ENCODE measurements at regions not wholly inside any gene's neighbourhood (a gene's known extent, or its start where the extent isn't known, plus 50 kb on each side); places are given as distances from the start of the nearest gene placed in this dataset.
A peak's percentile ranks its signal among the peaks of the same experiment; 100 is the strongest.

DNA sequence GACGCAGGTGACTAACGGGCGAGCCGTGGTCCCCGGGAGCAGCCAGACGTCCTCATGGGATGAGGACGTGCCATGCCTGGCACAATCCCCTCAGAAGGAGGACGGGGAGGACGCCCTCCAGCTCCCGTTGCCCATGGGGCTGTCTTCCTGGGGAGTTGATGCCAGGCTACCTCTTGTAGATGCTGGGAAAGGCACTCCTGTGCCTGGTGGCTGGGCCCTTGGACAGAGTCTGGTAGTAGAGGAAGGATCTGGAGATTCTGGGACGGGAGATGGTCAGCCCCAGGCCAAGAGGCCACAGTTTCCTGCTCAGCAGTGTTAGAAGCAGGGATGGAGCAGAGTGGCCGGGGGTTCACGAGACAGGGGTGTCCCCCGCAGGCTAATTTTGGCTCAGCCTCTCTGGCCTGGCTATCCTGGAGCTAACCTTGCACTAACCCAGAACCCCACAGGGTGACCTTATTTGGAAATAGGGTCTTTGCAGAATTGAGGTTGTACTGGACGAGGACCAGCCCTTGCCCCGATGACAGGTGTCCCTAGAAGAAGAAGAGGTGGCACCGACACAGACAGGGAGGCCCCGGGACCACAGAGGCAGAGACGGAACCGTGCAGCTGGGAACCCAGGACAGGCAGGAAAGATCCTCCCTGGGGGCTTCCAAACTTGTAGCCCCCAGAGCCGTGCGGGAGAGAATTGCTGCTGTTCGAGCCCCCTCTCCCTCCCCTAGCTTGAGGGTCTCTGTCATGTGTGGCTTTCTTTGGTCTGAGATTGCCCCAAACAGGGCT is 50.1 kb upstream of the ADRA2C start:
- DNase-seq: no peak

DNA sequence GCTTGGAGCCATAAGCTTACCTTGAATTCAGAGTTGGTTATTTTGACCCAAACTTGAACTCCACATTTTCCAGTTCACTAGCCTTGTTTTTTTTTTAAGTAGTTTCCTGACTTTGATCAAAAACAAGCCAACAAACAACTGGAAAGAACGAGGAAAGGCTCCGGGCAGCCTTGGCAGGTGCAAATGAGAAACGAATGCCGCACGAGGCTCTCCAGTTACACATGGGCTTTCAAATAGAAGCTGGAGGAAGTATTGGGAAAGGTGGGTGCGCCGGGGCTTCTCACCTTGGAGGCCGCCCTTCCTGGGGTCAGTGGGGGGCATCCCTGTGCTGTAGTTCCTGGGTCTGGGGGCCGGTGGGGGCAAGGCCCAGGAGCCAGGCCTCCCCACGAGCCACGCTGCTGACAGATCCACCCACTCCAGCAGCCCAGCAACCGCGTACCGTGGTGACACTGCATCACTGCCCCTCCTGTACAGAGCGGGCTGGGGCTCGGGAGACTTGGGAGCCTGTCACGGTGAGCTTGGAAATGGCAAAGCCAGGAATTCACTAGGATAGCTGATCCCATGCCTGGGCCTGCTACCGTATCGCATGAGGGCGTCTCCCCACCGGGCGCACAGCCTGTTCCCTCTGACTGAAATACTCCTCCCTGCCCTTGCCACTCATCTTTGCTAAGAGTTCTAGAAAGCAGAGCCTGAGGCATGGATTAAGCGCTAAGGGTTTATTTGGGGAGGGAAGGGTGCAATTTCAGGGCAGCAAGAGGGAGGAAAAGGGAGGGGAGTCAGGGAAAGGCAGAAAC is 50.9 kb upstream of the ADRA2C start:
- DNase-seq: no peak

DNA sequence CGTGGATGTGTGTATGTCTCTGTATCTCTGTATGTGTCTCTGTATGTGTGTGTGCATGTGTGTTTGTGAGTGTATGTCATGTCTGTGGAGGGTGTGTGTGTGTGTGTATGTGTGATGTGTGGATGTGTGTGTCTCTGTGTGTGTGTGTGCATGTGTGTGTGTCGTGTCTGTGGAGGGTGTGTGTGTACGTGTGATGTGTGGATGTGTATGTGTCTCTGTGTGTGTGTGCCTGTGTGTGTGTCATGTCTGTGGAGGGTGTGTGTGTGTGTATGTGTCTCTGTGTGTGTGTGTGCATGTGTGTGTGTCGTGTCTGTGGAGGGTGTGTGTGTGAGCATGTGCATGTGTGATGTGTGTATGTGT is 51.6 kb upstream of the ADRA2C start:
- DNase-seq: no peak

DNA sequence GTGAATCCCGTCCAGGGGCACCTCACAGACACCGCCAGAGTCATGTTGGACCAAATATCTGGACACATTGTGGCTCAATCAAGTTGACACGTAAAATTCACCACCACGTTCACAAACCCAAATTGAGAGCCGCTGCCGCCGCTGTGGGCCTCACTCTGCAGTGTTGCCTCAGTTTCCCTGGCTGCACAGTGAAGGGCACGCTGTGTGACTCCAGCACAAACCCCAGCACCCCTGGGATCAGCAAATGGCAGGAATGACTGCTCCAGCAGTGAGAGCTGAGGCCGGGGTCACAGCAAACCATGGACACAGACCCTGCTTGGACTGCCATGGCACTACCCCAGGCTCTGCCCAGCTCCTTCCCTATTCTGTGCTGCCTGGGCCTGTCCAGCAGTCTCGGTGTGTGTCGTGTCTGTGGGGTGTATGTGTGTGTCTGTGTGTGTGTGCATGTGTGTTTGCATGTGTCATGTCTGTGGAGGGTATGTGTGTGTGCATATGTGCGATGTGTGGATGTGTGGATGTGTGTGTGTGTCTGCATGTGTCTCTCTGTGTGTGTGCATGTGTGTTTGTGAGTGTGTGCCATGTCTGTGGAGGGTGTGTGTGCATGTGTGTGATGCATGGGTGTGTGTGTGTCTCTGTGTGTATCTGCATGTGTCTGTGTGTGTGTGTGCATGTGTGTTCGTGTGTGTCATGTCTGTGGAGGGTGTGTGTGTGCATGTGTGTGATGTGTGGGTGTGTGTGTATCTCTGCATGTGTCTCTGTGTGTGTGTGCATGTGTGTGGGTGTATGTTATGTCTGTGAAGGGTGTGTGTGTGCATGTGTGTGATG is 52.2 kb upstream of the ADRA2C start:
- no peak for DNase-seq

DNA sequence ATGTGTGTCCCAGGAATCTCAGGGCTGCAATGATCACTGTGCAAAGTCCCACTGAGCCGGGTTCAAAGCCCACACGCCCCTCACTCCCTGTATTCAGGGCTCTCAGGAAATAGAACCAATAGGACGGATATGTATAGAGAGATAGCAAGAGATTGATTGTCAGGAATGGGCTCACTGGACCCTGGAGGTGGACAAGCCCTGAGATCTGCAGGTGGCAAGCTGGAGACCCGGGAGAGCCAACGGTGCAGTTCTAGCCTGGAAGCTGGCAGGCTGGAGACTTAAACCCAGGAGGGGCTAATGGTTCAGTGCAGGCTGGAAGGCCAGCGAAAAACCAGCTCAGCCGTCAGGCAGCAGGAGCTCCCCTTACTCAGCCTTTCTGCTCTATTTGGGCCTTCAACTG is 52.8 kb upstream of the ADRA2C start:
- DNase-seq: no peak

DNA sequence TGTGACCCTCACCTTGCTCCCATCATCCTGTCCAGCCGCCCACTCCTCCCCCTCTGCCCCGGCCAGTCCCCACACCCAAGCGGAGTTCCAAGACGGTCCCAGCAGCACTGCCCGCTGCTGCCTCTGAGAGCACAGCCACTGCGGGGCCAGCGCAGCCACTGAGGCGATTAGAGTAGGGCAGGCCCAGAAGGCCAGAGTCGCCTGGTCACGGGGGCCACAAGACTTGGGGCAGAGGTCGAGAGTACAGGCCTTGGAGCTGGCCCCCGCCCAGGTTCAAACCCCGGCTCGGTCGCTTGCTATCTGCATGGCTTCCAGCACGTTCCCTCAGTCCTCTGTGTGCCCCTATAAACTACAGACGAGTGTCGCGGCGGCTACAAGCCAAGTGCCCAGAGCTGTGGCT is 53.2 kb upstream of the ADRA2C start:
- DNase-seq: no peak

DNA sequence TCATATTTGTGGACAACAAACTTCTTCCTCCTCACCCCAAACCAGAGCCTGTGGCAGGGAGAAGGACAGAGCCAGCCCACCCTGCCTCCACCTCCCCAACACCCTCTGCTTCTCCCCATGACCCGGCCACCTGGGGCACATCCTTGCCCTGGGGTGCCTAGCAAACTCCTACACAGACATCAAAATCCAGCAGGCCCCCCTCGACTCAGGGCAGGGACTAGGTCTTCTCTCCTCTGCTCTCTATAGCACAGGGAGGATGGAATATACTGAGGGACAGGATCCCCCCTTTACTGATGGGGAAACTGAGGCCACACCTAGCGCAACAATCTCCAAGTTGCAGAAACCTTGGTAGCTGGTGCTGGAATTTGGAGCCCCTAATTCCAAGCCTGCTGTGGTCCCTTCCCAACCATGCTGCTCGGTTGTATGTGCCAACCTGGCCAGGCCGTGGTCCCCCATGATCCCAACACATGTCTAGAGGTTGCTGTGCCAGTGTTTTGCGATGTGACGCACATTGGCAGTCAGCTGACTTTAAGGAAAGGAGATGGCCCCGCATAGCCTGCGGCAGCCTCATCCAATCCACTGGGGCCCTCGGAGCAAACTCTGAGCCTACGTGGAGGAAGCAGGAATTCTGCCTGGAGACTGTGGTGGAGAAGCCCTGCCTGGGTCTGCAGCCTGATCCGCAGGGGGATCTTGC is 53.9 kb upstream of the ADRA2C start:
- no peak for DNase-seq

DNA sequence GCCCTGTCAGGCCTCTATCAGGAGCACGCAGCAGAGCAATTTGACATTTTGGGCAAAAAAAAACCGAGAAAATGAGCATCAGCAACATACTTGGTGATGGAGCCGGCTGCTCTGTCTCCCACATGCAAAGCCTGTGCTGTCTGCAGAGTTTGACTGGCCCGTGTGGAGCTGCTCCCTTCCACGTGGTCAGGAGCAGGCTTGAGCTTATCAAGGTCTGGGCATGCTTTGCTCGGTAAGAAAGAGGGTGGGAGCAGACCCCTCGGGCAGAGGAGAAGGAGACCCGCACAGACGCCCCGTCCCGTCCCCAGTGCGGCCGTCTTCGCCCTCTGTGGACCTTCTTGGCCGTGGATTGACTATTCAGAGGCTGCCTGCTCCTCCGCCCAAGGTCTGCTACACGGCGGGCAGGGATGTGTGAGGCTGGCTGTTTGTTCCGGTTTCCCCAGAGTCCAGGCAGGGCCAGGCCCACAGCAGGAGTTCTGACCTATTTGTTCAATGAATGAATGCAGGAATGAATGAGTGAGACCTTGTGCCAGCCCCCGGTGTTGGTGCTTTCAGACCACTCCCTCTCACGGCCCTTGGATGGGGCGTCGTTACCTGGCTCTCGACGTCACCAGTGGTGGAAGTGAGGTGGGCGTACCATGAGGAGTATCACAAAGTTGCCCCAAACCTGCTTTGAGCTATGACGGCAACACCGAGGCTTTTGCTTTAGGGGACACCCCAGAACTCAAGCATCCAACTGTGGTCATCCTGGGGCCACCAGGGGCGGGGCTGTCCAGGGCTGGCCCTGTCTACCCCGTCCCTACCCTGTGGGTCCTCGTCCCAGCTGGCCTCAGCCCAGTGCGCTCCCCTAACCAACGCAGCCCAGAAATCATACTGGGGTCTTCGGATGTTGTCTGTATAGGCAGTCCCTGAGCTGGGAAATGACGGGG is 54.7 kb upstream of the ADRA2C start:
- DNase-seq: no peak

DNA sequence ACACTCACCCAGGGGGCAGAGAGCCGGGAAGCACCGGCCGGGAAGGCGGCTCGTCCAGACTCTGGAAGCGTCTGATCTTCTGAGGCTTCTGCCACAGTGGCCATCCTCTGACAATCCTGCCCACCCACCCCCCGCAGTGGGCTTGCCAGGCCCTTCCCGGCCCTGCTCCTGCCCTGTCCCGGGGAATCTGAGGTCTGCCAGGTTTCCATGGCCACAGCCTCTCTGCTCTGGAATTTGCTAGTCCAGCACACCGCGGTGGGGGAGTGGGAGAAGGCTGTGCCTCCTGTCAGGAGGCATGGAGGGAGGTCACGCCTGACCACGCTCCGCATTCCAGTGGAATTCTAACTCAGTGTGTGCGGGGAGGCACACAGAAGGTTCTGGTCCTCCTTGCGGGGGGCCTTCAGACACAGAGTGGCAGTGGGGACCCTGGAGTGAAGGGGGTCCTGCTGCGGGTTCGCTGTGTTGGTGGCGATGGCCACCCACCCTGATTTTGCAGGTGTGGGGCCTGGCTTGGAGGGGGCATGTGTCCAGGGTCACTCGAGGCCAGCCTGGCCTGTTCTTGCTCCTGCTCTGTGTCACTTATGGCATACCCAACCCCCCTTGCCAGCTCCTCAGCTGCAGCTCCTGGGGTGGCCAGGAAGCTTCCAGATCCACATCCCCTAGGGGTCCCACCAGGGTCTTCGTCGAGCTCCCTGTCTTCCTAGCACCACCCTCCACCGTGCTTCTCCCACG is 55.6 kb upstream of the ADRA2C start:
- no peak for DNase-seq

DNA sequence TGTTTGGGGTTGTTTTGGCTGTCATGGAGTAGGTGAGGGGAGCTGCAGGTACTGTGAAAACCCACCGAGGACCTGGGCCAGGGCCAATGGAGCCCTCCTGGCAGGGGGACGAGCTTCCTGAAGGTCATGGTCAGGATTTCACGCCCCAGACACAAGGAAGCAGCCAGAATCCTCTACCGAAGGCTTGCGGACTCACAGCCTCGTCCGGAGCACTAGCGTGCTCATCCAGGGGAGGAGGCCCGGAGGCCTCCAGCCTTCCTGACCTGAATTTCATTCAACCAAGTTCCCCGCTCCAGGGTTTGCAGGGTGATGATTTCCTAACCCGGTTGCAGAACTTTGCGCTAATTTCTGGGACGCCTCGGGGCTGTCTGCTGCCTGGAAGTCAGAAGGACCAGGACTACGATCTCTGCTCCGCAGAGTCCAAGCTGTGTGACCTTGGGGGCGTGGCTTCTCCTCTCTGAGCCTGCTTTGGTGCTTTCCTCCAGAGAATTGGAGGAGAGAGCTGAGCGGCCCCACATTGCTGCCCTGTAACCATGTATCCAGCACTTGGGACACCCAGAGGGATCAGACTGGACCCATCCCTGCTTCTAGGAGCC is 56.2 kb upstream of the ADRA2C start:
- no peak for DNase-seq

DNA sequence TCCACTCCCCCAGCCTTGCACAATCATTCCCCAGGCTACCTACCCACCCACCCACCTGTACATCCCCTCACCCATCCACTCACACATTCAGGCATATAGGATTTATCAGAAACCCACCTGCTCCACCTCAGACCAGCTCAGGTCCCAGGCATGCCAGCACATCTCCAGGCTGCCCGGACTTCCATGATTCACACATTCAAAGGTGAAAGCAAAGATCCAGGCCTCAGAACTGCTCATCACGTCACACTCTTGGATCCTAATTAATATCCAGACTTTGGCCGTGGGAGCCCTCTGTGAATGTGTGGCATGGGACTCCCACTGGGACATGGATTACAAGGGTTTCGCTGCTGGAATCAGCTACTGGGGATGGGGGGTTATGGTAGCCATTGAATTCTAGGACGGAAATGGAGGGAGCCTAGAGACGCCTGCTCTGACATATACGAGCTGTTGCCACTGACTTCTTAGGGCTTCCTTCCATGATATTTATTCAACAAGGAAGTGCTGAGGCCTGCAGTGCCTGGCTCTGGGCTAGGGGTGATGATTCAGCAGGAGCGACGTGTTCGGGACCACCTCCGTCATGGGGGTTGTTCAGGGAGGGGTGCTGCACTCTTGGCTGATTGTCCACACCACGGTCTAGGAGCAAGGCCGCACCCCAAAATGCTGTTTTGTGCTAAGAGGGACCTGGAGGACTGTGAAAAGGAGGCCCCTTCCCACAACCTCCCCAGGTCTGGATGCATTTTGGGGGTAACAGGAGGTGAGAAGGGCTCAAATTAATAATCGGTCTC is 56.9 kb upstream of the ADRA2C start:
- no peak for DNase-seq

DNA sequence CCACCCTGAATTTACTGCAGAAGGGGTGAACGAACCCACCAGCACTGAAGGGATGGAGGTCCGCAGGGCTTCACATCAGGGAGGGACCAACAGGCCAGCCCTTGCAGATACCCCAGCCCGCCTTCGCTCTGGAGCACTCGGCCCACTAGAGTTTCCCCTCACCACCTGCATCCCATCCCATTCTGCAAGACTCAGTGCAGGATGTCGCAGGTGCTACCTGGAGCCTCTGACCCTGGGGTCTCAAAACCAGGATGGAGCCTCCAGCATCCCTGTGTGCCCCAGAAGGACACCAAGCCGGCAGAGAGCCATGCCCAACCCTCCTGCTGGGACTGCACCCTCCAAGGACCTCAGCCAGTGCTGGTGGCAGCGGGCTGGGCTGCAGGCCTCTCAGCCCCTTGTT is 57.6 kb upstream of the ADRA2C start:
- no peak for DNase-seq

DNA sequence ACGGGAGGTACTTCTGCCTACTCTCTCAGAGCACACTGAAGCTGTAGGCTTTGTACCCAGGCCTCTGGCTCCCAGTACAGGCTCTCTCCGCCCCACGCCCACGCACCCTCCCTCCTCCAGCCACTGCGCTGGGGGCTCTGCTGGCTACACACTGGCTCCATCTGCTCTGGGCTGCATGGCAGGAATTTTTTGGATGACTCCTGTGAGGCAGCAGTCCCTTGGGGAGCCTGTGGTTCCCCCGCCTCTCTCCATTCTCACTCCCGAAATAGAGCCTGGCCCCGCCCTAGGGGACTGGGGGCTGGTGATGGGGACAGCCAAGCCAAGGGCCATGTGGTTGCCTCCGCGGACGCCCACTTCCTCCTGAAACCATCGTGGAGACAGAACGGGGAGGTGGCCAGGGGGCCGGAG is 58.1 kb upstream of the ADRA2C start:
- peak; percentile 16 for DNase-seq

DNA sequence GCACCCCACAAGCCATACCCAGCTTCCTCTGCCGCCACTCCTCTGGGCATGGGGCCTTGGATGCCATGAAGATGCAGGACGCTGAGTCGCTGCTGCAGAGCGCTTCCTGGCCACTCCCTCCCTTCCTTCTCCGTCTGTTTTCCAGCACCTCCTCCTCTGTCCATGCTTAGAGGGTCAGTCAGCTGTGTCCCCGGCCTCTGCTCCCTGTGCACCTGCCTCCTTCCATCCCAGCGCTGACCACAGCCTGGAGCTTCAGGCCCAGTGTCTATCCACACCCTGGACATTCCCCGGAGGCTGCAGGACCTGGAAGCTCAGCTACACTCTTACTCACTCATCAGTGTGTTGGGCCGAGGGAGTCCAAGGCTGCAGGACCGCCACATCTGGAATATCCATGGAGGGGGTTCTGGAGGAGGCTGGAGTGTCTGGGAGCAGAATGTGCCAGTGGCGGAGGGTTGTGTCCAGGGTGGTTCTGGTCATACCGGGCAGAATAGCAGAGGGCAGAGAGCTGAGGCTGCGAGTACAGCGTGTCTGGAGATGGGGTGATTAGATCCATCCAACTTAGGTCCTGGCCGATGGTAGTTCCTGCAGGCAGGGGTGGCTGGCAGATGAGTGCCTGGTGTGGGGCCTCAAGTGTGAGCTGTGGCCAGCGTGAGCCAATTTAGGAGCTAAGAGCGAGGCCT is 58.6 kb upstream of the ADRA2C start:
- DNase-seq: no peak

DNA sequence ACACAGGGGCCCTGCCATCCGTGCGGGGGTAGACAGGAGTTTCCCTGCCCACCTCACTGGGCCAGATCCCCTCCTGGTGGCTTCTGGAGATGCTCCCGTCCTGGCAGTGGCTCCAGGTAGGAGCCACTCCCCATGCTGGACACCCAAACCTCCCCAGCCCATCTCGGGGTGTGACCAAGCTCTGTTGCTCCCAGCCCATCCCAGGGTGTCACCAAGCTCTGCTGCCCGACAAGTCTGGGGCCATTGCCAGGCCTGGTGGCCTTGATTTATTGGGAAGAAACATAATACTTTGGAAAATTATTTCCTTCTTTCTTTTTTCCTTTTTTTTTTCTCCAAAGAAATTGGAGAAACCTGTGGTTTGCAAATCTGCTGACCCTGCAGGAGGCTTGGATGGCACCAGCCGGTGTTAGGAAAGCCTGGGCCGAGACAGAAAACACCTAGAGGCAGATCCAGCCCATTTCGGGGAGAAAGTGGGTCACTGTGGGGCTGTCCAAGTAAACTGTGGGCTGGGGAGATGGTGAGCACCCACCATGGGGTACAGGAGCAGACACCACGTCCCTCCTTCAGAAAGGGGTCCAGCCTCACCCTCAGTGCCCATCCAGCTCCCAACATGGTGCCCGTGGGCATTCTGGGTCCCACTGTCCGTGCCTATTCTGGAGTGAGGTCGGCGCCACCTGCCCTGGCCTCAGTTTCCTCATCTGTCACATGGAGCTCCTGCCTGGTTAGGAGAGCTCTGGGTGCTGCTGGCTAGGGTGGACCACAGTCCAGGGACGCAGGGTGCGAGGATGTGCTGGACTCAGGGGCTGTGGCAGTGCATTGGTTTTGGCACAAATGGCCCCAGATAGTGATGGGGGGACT is 59.4 kb upstream of the ADRA2C start:
- DNase-seq: no peak

DNA sequence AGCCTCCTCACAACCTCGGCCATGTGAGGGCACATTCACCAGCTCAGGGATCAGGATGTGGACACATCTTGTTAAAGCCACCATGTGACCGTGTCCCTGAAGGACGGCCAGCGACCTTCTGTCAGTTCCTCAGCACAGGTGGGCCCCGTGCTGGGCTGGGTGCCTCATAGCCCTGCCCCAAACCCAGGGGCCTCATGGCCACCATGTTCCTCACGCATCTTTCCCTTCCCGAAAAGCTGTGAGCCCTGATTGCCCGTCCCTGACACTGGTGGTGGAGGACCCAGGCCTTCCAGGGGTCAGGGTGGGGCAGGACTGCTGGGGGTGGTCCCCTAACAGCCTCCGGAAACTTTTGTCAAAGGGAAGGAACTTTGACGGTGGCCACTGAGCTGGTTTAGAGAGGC is 60.1 kb upstream of the ADRA2C start:
- no peak for DNase-seq

DNA sequence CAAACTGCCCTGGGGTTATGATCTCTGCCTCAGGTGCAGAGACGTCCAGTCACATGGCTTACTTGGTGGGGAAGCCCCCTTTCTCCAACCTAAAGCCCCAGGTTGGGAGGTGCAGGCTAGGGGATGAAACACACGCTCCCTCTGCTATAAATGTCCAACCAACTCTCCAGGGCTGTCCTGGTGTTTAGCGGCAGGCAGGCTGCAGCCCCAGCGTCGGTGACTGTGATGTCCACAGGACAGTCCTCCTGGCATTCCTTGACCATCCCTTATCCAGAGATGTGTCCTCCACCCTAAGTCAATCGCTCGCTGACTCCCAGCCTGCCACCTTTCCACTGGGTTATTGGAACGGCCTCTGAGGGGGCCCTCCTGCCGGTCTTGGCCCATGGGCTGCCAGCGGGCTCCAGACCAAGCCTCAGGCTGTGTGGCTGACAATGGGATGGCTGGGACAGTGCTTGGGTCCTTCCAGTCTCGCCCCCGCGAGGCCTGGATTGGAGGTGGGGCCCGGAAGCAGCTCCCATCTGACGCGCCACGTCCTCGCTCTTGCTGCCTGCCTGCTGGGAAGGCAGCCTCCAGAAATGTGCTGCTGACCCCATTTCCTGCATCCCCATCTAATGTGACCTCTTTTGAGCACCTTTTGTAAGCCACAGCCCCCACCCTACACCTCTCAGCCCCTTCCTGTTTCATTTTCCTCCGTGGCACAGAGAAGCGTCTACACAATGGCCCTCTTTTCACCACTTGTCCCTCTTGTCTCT is 60.8 kb upstream of the ADRA2C start:
- no peak for DNase-seq

DNA sequence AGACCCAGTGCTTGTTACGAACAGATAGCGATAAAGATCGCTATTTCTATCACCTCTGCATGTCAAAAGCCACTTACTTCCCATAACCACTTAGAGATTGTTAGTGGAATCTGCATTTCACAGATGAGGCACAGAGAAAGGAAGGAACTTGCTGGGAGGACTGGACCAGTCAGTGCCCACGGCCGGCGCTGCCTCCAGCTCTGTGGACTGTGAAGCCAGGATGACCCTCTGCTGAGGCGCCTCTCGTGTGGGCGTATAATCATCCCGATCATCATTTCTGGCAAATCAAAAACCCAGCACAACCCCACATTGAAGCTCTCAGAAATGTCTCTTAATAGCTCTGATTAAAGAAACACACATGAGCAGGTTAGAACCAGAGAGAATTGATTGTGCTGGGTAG is 61.5 kb upstream of the ADRA2C start:
- DNase-seq: no peak

All from EL (cell line).